ENCODE measurements at regions not wholly inside any gene's neighbourhood (a gene's known extent, or its start where the extent isn't known, plus 50 kb on each side); places are given as distances from the start of the nearest gene placed in this dataset.

DNA sequence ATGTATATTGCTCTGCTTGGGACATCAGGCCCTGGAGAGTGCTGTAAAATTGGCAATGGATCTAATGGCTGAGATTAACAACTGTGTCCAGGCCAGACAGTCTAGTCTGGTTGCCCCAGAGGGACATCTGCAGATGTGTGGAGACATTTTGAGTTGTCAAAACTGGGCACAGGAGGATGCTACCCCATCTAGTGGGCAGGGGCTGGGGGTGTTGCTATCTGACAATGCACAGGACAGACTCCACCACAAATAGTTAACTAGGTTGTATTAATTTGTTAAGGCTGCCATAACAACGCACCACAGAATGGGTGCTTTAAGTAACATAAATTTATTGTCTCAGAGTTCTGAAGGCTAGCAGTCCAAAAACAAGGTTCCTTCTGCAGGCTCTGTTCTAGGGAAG is 302.5 kb upstream of the AMIGO2 start:
- no peak overlapping the region for H3K27ac ChIP-seq
- H3K9me3 ChIP-seq, result no peaks in the 10 kb centered on the region
- H3K4me3 ChIP-seq, result no peak overlapping the region
- TF ChIP-seq POLR2AphosphoS5 (IDR thresholded peaks at IDR 0.05; ENCODE audit: insufficient read depth in 1 of 2, low read depth in 1 of 2), result no peak
- TF ChIP-seq POLR2A (IDR thresholded peaks at IDR 0.05), result no peak
- TF ChIP-seq, protein P1, sequence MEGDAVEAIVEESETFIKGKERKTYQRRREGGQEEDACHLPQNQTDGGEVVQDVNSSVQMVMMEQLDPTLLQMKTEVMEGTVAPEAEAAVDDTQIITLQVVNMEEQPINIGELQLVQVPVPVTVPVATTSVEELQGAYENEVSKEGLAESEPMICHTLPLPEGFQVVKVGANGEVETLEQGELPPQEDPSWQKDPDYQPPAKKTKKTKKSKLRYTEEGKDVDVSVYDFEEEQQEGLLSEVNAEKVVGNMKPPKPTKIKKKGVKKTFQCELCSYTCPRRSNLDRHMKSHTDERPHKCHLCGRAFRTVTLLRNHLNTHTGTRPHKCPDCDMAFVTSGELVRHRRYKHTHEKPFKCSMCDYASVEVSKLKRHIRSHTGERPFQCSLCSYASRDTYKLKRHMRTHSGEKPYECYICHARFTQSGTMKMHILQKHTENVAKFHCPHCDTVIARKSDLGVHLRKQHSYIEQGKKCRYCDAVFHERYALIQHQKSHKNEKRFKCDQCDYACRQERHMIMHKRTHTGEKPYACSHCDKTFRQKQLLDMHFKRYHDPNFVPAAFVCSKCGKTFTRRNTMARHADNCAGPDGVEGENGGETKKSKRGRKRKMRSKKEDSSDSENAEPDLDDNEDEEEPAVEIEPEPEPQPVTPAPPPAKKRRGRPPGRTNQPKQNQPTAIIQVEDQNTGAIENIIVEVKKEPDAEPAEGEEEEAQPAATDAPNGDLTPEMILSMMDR (IDR thresholded peaks at IDR 0.05), result no peak
- intact Hi-C loops (cut with DNase I), result no loop called here
- DNase-seq (ENCODE audit: extremely low spot score in 2 of 2), result no peak
- H3K36me3 ChIP-seq, result no peaks in the 10 kb centered on the region
- H3K4me1 ChIP-seq, result peaks cover 8% of the 10 kb centered on the region
- no peaks in the 10 kb centered on the region for H3K27me3 ChIP-seq

DNA sequence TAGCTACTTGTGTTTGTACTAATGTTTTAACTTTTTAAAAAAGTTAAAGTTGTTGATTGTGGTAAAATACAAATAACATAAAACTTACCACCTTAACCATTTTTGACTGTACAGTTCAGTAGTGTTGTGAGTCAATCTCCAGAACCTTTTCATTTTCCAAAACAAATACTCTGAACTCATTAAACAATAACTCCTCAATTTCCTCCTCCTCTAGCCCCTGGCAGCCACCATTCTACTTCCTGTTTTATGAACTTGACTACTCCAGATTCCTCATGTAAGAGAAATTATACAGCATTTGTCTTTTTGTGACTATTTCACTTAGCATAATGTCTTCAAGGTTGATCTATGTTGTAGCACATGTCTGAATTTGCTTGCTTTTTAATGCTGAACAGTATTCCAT is 299.1 kb upstream of the AMIGO2 start:
- H3K4me3 ChIP-seq, result no peak overlapping the region
- H3K4me1 ChIP-seq, result peaks cover 8% of the 10 kb centered on the region
- H3K27ac ChIP-seq, result no peak overlapping the region
- no peak for DNase-seq (ENCODE audit: extremely low spot score in 2 of 2)
- no peak for TF ChIP-seq POLR2AphosphoS5 (IDR thresholded peaks at IDR 0.05; ENCODE audit: insufficient read depth in 1 of 2, low read depth in 1 of 2)
- TF ChIP-seq, protein P1 (IDR thresholded peaks at IDR 0.05), result no peak
- TF ChIP-seq POLR2A (IDR thresholded peaks at IDR 0.05), result no peak
- intact Hi-C loops (cut with DNase I), result loop anchor here (5.0 kb wide), 1 partner anchor 302 kb away; the partner anchor contains the start of genes AMIGO2 and PCED1B
- no peaks in the 10 kb centered on the region for H3K9me3 ChIP-seq
- no peaks in the 10 kb centered on the region for H3K27me3 ChIP-seq
- H3K36me3 ChIP-seq, result no peaks in the 10 kb centered on the region

DNA sequence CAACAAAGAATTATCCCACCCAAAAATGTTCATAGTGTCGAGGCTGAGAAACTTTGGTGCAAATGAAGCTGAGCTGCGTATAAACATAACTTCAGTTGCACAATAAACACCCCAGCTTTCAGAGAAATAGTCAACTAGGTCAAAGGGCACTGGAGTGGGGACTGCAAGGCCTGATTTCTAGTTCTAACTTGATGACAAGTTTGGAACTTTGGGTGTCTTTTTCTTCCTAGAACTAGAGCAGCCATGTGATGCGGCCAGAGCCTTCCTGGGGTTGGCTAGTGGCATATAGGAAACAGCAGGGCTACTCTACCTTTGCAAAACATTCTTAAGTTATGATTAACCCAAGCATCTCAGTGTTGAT is 298.4 kb upstream of the AMIGO2 start:
- no peak for DNase-seq (ENCODE audit: extremely low spot score in 2 of 2)
- TF ChIP-seq, protein P1 (IDR thresholded peaks at IDR 0.05), result no peak
- TF ChIP-seq POLR2AphosphoS5 (IDR thresholded peaks at IDR 0.05; ENCODE audit: insufficient read depth in 1 of 2, low read depth in 1 of 2) (no peak), POLR2A (IDR thresholded peaks at IDR 0.05) (no peak)
- peak overlapping the region; percentile 51 for H3K27ac ChIP-seq
- H3K27me3 ChIP-seq, result no peaks in the 10 kb centered on the region
- no peak overlapping the region for H3K4me3 ChIP-seq
- intact Hi-C loops (cut with DNase I), result loop anchor here (5.0 kb wide), 1 partner anchor 301 kb away; the partner anchor contains the start of genes AMIGO2 and PCED1B
- H3K9me3 ChIP-seq, result no peaks in the 10 kb centered on the region
- H3K36me3 ChIP-seq, result no peaks in the 10 kb centered on the region
- peaks cover 8% of the 10 kb centered on the region for H3K4me1 ChIP-seq

DNA sequence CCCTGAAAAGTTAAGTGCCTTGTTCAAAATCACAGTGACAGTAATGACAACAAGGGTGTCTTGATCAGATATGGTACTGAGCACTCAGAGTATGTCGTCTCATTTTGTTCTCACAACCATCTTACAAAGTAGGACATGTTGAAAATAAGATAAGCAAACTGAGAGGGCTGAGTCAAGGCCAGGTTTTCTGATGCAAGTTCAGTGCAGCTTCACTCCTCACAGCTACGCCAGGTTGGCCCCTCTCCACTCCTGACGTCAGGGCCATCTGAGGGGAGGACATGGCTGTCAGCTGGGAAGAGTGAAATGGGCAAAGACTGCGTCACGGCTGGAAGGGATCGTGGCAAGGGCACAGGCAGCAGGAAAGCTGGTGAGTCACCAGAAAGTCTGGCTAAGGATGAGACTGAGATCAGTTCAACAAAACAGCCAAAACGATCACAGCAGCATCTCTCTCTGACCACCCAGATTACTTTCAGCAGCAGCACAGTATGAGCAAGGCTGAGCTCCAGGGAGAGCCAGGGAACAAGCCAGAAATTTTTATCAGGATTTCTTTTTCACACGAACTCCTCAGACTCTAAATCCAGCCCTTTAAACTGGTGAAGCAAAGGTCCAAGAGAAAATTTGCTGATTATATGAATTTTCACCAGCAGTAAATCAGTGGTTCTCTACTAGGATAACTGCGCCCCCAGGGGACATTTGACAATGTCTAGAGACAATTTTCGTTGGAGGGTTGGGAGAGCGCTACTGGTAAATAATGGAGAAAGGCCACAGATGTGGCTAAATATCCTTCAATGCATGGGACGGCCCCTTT is 297.9 kb upstream of the AMIGO2 start:
- intact Hi-C loops (cut with DNase I), result loop anchor here (5.0 kb wide), 1 partner anchor 300 kb away; the partner anchor contains the start of genes AMIGO2 and PCED1B

More for the DNA sequence above, 297.9 kb upstream of the AMIGO2 start:
- H3K27me3 ChIP-seq, result no peaks in the 10 kb centered on the region
- H3K27ac ChIP-seq, result peak overlapping the region; percentile 51
- peak; percentile 81 to 88 for TF ChIP-seq POLR2AphosphoS5 (IDR thresholded peaks at IDR 0.05; ENCODE audit: insufficient read depth in 1 of 2, low read depth in 1 of 2)
- TF ChIP-seq, protein P1 (IDR thresholded peaks at IDR 0.05), result no peak
- peaks cover 8% of the 10 kb centered on the region for H3K4me1 ChIP-seq
- no peaks in the 10 kb centered on the region for H3K36me3 ChIP-seq
- no peak overlapping the region for H3K4me3 ChIP-seq
- no peaks in the 10 kb centered on the region for H3K9me3 ChIP-seq
- peak in 1 of 2 donors; percentile 99 for DNase-seq (ENCODE audit: extremely low spot score in 2 of 2)

All from vagina (tissue), 2 donors.